OCI-LY1 (cell line): ENCODE measurements at regions not wholly inside any gene's neighbourhood (a gene's known extent, or its start where the extent isn't known, plus 50 kb on each side); places are given as distances from the start of the nearest gene placed in this dataset.

Experiments
- EZH2 ChIP-seq: fragments of 200-600 bp; sonication (generic), shearing (Covaris generic); IDR thresholded peaks from 2 replicates; pipeline ENCODE4 v1.8.0; 2017; ENCODE audit warnings: borderline replicate concordance, mixed run types, mild to moderate bottlenecking, antibody characterized with exemption, low read length, moderate library complexity, mixed read lengths
- TF ChIP-seq, protein P1 (sequence below): fragments of 200-600 bp; sonication (generic), shearing (Covaris generic); IDR thresholded peaks from 2 replicates; pipeline ENCODE4 v1.5.1; 2017; ENCODE audit warnings: mild to moderate bottlenecking, antibody characterized with exemption, low read length, moderate library complexity, mixed read lengths

DNA sequence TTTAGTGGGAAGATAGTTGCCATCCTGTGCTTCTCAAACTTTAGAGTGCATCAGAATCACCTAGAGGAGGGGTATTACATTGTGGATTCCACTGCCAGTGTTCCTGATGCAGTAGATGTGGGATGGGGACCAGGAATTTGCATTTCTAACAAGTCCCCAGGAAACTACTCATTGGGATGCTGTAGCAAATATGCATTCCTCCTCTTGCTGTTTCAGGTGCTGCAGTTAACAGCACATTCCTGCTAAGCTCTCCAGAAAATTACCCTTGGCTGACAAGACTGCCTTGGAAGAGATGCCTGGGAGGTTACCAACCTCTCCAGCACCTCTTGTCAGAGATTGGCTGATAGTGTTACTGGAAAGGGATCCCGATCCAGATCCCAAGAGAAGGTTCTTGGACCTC, 270.5 kb downstream of the OSTF1 start:
- TF ChIP-seq, protein P1, sequence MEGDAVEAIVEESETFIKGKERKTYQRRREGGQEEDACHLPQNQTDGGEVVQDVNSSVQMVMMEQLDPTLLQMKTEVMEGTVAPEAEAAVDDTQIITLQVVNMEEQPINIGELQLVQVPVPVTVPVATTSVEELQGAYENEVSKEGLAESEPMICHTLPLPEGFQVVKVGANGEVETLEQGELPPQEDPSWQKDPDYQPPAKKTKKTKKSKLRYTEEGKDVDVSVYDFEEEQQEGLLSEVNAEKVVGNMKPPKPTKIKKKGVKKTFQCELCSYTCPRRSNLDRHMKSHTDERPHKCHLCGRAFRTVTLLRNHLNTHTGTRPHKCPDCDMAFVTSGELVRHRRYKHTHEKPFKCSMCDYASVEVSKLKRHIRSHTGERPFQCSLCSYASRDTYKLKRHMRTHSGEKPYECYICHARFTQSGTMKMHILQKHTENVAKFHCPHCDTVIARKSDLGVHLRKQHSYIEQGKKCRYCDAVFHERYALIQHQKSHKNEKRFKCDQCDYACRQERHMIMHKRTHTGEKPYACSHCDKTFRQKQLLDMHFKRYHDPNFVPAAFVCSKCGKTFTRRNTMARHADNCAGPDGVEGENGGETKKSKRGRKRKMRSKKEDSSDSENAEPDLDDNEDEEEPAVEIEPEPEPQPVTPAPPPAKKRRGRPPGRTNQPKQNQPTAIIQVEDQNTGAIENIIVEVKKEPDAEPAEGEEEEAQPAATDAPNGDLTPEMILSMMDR, result no peak
- no peak for TF ChIP-seq EZH2
